GM23248 (cell line): ENCODE measurements at regions not wholly inside any gene's neighbourhood (a gene's known extent, or its start where the extent isn't known, plus 50 kb on each side); places are given as distances from the start of the nearest gene placed in this dataset.

Source experiments
- EZH2 ChIP-seq: fragments of 200-600 bp; sonication (generic); IDR thresholded peaks from 2 replicates; pipeline ENCODE4 v1.6.1; 2018; ENCODE audit warnings: antibody characterized with exemption, mild to moderate bottlenecking; ENCODE audit not compliant: insufficient read depth, poor library complexity, severe bottlenecking
- EZH2phosphoT487 ChIP-seq: fragments of 200-600 bp; sonication (generic); IDR thresholded peaks from 2 replicates; pipeline ENCODE4 v1.6.1; 2018; ENCODE audit warnings: antibody characterized with exemption, moderate library complexity, mild to moderate bottlenecking, low read depth; ENCODE audit not compliant: insufficient read depth

- TF ChIP-seq EZH2 (no peak), EZH2phosphoT487 (no peak)
Observed at GRCh38 chr13:31962731-31963370, 68.7 kb upstream of the FRY start.
